Activated naive CD8-positive, alpha-beta T cell (primary cell): ENCODE measurements at regions not wholly inside any gene's neighbourhood (a gene's known extent, or its start where the extent isn't known, plus 50 kb on each side); places are given as distances from the start of the nearest gene placed in this dataset.
"Not testable (repeated sequence)": the region's sequence is repeated elsewhere in the genome, so short reads cannot be mapped to it uniquely, and the experiment has no call there.

Experiments
- H3K27ac Mint-ChIP-seq: one replicate; pipeline ENCODE4 v1.8.0; 2021; ENCODE audit warnings: mixed read lengths
- H3K27me3 Mint-ChIP-seq: one replicate; pipeline ENCODE4 v1.8.0; 2021; ENCODE audit warnings: mixed read lengths
- H3K36me3 Mint-ChIP-seq: one replicate; pipeline ENCODE4 v1.8.0; 2021; ENCODE audit warnings: mixed read lengths
- H3K4me1 Mint-ChIP-seq: one replicate; pipeline ENCODE4 v1.8.0; 2021; ENCODE audit warnings: low read depth, mixed read lengths
- H3K4me3 Mint-ChIP-seq: one replicate; pipeline ENCODE4 v1.8.0; 2021; ENCODE audit warnings: mild to moderate bottlenecking, mixed read lengths
- H3K9me3 Mint-ChIP-seq: one replicate; pipeline ENCODE4 v1.8.0; 2021; ENCODE audit warnings: low read depth, mixed read lengths

GRCh38 chr3:160081958-160082533 lies 93.4 kb downstream of the IL12A start:
- no peaks in the 10 kb centered on the region for H3K36me3 Mint-ChIP-seq
- no peaks in the 10 kb centered on the region for H3K27me3 Mint-ChIP-seq
- no peak overlapping the region for H3K27ac Mint-ChIP-seq
- H3K4me1 Mint-ChIP-seq, result no peaks in the 10 kb centered on the region
- H3K4me3 Mint-ChIP-seq, result no peak overlapping the region
- peaks cover 9% of the 10 kb centered on the region for H3K9me3 Mint-ChIP-seq

DNA sequence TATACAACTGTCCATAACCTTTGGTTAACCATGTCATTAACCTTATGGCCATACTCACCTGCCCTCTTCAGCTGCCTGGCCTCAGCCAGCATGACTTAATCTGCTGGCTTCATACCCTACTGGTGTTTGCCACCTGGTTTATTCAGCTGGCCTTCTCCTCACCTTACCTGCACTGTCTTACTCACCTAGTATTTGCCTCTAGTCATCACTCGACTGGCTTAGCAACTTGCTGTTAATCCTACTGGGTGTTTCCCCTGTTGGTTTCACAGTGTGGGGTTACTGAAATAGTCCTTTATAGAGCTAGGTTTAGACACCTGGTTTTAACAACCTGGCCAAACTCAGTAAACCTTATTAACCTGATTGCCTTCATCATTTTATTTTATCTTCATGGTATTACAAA lies 96.4 kb downstream of the IL12A start:
- no peak overlapping the region for H3K4me3 Mint-ChIP-seq
- H3K27me3 Mint-ChIP-seq, result no peaks in the 10 kb centered on the region
- no peaks in the 10 kb centered on the region for H3K36me3 Mint-ChIP-seq
- peaks cover 9% of the 10 kb centered on the region for H3K9me3 Mint-ChIP-seq
- no peaks in the 10 kb centered on the region for H3K4me1 Mint-ChIP-seq
- no peak overlapping the region for H3K27ac Mint-ChIP-seq

- Mint-ChIP-seq H3K9me3 (no peaks in the 10 kb centered on the region), H3K36me3 (no peaks in the 10 kb centered on the region), H3K27ac (no peak overlapping the region), H3K27me3 (no peaks in the 10 kb centered on the region), H3K4me3 (no peak overlapping the region), H3K4me1 (no peaks in the 10 kb centered on the region)
These were observed 100.0 kb downstream of the IL12A start for GRCh38 chr3:160088492-160089137.

GRCh38 chr3:160090653-160091052 lies 102.0 kb downstream of the IL12A start:
- H3K27ac Mint-ChIP-seq, result no peak overlapping the region
- no peaks in the 10 kb centered on the region for H3K36me3 Mint-ChIP-seq
- H3K4me3 Mint-ChIP-seq, result no peak overlapping the region
- no peaks in the 10 kb centered on the region for H3K9me3 Mint-ChIP-seq
- no peaks in the 10 kb centered on the region for H3K4me1 Mint-ChIP-seq
- H3K27me3 Mint-ChIP-seq, result no peaks in the 10 kb centered on the region

- no peak overlapping the region for H3K27ac Mint-ChIP-seq
- no peaks in the 10 kb centered on the region for H3K4me1 Mint-ChIP-seq
- H3K36me3 Mint-ChIP-seq, result no peaks in the 10 kb centered on the region
- H3K27me3 Mint-ChIP-seq, result no peaks in the 10 kb centered on the region
- H3K9me3 Mint-ChIP-seq, result no peaks in the 10 kb centered on the region
- H3K4me3 Mint-ChIP-seq, result no peak overlapping the region
These were observed 102.8 kb downstream of the IL12A start for GRCh38 chr3:160091441-160091840.

GRCh38 chr3:160092760-160093159 lies 104.1 kb downstream of the IL12A start:
- Mint-ChIP-seq H3K4me1 (no peaks in the 10 kb centered on the region), H3K9me3 (no peaks in the 10 kb centered on the region), H3K27ac (no peak overlapping the region), H3K36me3 (no peaks in the 10 kb centered on the region), H3K4me3 (no peak overlapping the region), H3K27me3 (no peaks in the 10 kb centered on the region)

DNA sequence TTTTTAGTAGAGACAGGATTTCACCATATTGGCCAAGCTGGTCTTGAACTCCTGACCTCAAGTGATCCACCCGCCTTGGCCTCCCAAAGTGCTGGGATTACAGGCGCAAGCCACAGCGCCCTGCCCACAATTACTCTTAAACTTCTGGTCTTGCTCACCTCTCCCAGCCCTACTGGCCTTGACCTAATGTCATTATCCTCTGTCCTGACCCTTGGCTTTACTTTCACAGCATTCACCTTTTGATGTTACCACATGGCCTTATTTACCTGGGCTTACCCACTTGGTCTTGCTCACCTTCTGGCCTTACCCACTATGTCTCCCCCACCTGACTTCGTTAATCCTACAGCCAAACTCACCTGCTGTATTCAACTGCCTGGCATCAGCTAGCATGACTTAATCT lies 105.9 kb downstream of the IL12A start:
- Mint-ChIP-seq H3K27me3 (no peaks in the 10 kb centered on the region), H3K9me3 (no peaks in the 10 kb centered on the region), H3K4me1 (no peaks in the 10 kb centered on the region), H3K27ac (no peak overlapping the region), H3K4me3 (no peak overlapping the region), H3K36me3 (no peaks in the 10 kb centered on the region)

DNA sequence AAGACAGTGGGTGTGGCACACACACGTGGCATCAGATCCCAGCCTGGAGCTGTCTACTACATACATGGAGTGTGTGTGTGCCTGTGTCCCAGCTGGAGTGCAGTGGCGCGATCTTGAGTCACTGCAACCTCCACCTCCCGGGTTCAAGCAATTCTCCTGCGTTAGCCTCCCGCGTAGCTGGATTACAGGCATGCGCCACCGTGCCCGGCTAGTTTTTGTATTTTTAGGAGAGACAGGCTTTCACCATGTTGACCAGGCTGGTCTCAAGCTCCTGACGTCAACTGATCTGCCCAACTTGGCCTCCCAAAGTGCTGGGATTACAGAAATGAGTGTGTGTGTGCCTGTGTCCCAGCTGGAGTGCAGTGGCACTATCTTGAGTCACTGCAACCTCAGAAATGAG lies 108.8 kb downstream of the IL12A start:
- H3K4me1 Mint-ChIP-seq, result no peaks in the 10 kb centered on the region
- H3K27ac Mint-ChIP-seq, result no peak overlapping the region
- no peaks in the 10 kb centered on the region for H3K36me3 Mint-ChIP-seq
- H3K4me3 Mint-ChIP-seq, result no peak overlapping the region
- no peaks in the 10 kb centered on the region for H3K9me3 Mint-ChIP-seq
- H3K27me3 Mint-ChIP-seq, result peaks cover 5% of the 10 kb centered on the region

- no peak overlapping the region for H3K27ac Mint-ChIP-seq
- no peaks in the 10 kb centered on the region for H3K9me3 Mint-ChIP-seq
- no peak overlapping the region for H3K4me3 Mint-ChIP-seq
- H3K36me3 Mint-ChIP-seq, result no peaks in the 10 kb centered on the region
- peaks cover 5% of the 10 kb centered on the region for H3K27me3 Mint-ChIP-seq
- no peaks in the 10 kb centered on the region for H3K4me1 Mint-ChIP-seq
These were observed 109.8 kb downstream of the IL12A start for GRCh38 chr3:160098261-160098908.

DNA sequence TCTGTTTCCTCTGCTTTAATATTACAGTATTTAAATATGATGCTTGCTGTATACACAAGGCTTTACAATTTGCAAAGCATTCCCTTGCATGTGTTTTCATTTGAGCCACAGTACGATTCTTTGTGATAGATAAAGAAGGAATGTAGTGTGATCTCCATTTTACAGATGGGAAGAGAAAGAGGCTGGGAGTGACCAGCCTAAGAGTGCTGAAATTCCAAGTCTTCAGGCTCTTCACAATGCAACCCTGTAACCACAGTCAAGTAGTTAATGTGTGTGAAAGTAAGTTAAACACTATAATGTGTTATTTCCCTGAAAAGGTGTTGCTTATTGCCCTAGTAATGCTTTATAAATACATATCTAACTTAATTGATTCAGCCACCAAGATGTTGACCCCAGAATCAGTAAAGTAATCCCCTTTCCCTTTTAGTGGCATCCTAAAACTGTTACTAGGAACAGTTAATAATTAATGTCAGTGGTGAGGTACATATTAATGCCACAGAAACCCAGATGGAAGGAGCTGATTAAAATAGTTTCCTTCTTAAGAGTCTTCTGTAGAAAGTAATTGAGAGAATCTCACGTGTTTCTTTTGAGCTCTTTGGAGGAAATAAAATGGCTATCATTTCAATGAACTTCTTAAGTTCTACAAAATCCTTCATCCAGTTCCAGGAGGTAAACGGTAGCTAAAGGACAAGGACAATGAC lies 110.4 kb downstream of the IL12A start:
- Mint-ChIP-seq H3K9me3 (no peaks in the 10 kb centered on the region), H3K36me3 (no peaks in the 10 kb centered on the region), H3K27ac (no peak overlapping the region), H3K4me3 (no peak overlapping the region), H3K27me3 (peaks cover 5% of the 10 kb centered on the region), H3K4me1 (no peaks in the 10 kb centered on the region)

DNA sequence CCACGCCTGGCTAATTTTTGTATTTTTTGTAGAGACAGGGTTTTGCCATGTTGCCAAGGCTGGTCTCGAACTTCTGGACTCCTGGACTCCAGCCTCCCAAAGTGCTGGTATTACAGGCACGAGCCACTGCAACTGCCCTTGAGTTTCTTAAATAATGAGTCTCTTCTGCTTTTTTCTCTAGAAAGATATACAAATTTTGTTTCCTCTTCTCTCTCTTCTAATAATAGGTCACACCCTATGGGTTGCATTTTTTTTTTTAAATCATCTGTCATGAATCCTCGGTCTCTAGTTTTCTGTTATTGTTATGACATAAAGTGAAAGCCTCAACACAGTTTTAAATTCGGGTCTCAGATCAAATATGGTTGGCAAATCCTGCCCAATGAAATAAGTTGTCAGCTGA lies 111.2 kb downstream of the IL12A start:
- Mint-ChIP-seq H3K4me3 (no peak overlapping the region), H3K27ac (no peak overlapping the region), H3K9me3 (no peaks in the 10 kb centered on the region), H3K4me1 (no peaks in the 10 kb centered on the region), H3K36me3 (no peaks in the 10 kb centered on the region), H3K27me3 (peaks cover 5% of the 10 kb centered on the region)

GRCh38 chr3:160100610-160101009 lies 112.0 kb downstream of the IL12A start:
- Mint-ChIP-seq H3K9me3 (no peaks in the 10 kb centered on the region), H3K27ac (no peak overlapping the region), H3K4me1 (no peaks in the 10 kb centered on the region), H3K4me3 (no peak overlapping the region), H3K27me3 (peaks cover 5% of the 10 kb centered on the region), H3K36me3 (no peaks in the 10 kb centered on the region)

GRCh38 chr3:160102001-160102400 lies 113.4 kb downstream of the IL12A start:
- H3K9me3 Mint-ChIP-seq, H3K36me3 Mint-ChIP-seq, H3K27ac Mint-ChIP-seq, H3K4me3 Mint-ChIP-seq, H3K4me1 Mint-ChIP-seq, H3K27me3 Mint-ChIP-seq: not testable (repeated sequence)

DNA sequence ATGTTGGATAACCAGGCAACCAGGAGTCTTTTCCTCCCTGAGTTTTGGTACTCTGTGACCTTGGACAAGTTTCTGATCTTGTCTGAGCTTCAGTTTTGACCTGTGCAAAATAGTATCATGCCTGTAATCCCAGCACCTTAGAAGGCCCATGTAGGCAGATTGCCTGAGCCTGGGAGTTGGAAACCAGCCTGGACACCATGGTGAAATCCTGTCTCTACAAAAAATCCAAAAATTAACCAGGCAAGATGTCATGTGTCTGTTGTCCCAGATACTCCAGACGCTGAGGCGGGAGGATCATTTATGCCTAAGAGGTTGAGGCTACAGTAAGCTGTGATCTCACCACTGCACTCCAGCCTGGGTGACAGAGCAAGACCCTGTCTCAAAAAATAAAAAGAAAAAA lies 114.8 kb downstream of the IL12A start:
- H3K9me3 Mint-ChIP-seq, result no peaks in the 10 kb centered on the region
- H3K4me1 Mint-ChIP-seq, result no peaks in the 10 kb centered on the region
- no peak overlapping the region for H3K27ac Mint-ChIP-seq
- no peak overlapping the region for H3K4me3 Mint-ChIP-seq
- peaks cover 5% of the 10 kb centered on the region for H3K27me3 Mint-ChIP-seq
- no peaks in the 10 kb centered on the region for H3K36me3 Mint-ChIP-seq

- H3K27ac Mint-ChIP-seq, result no peak overlapping the region
- H3K9me3 Mint-ChIP-seq, result no peaks in the 10 kb centered on the region
- H3K4me1 Mint-ChIP-seq, result no peaks in the 10 kb centered on the region
- no peak overlapping the region for H3K4me3 Mint-ChIP-seq
- H3K36me3 Mint-ChIP-seq, result no peaks in the 10 kb centered on the region
- H3K27me3 Mint-ChIP-seq, result peaks cover 7% of the 10 kb centered on the region
These were observed 117.4 kb downstream of the IL12A start for GRCh38 chr3:160105907-160106584.
